UCSD-AML1 (cell line): ENCODE measurements at regions not wholly inside any gene's neighbourhood (a gene's known extent, or its start where the extent isn't known, plus 50 kb on each side); places are given as distances from the start of the nearest gene placed in this dataset.
A peak's percentile ranks its signal among the peaks of the same experiment; 100 is the strongest.

ENCODE experiments used
- DNase-seq: peaks from one replicate; lab custom pipeline; 2025; ENCODE audit not compliant: unreplicated experiment; lab: John Stamatoyannopoulos, UW

GRCh38 chr3:102599819-102600576 is 165.2 kb downstream of the ZPLD1 start:
- no peak for DNase-seq

- DNase-seq: no peak
Observed at GRCh38 chr3:102605153-102605552, 170.3 kb downstream of the ZPLD1 start.

GRCh38 chr3:102608875-102609274 is 174.1 kb downstream of the ZPLD1 start:
- no peak for DNase-seq

GRCh38 chr3:102614021-102614569 is 179.3 kb downstream of the ZPLD1 start:
- DNase-seq: no peak

GRCh38 chr3:102614585-102614984 is 179.8 kb downstream of the ZPLD1 start:
- DNase-seq: no peak

GRCh38 chr3:102617381-102617780 is 182.6 kb downstream of the ZPLD1 start:
- DNase-seq: no peak

- no peak for DNase-seq
Observed at GRCh38 chr3:102619361-102619760, 184.5 kb downstream of the ZPLD1 start.

GRCh38 chr3:102629943-102630342 is 195.1 kb downstream of the ZPLD1 start:
- DNase-seq: no peak

GRCh38 chr3:102630531-102630930 is 195.7 kb downstream of the ZPLD1 start:
- no peak for DNase-seq

- DNase-seq: no peak
Observed at GRCh38 chr3:102643546-102643945, 208.7 kb downstream of the ZPLD1 start.

GRCh38 chr3:102646557-102646956 is 211.7 kb downstream of the ZPLD1 start:
- DNase-seq: no peak

- no peak for DNase-seq
Observed at GRCh38 chr3:102660653-102661052, 225.8 kb downstream of the ZPLD1 start.

- DNase-seq: no peak
Observed at GRCh38 chr3:102661707-102662497, 227.1 kb downstream of the ZPLD1 start.

- DNase-seq: no peak
Observed at GRCh38 chr3:102662498-102662772, 227.6 kb downstream of the ZPLD1 start.

GRCh38 chr3:102664126-102664525 is 229.3 kb downstream of the ZPLD1 start:
- DNase-seq: no peak

GRCh38 chr3:102665183-102665582 is 230.4 kb downstream of the ZPLD1 start:
- no peak for DNase-seq

- no peak for DNase-seq
Observed at GRCh38 chr3:102668247-102668646, 233.4 kb downstream of the ZPLD1 start.

GRCh38 chr3:102670986-102671385 is 236.2 kb downstream of the ZPLD1 start:
- no peak for DNase-seq

GRCh38 chr3:102672305-102672704 is 237.5 kb downstream of the ZPLD1 start:
- DNase-seq: no peak

- peak; percentile 26 for DNase-seq
Observed at GRCh38 chr3:102673271-102674115, 238.7 kb downstream of the ZPLD1 start.

GRCh38 chr3:102674284-102674683 is 239.5 kb downstream of the ZPLD1 start:
- DNase-seq: no peak
